GM19467 (cell line): ENCODE measurements at regions not wholly inside any gene's neighbourhood (a gene's known extent, or its start where the extent isn't known, plus 50 kb on each side); places are given as distances from the start of the nearest gene placed in this dataset.

ENCODE experiments used
- ATAC-seq: cut with Tn5 transposase; IDR thresholded peaks from one replicate; pipeline ENCODE4 v1.9.1; 2021; ENCODE audit warnings: mild to moderate bottlenecking, moderate library complexity; ENCODE audit not compliant: unreplicated experiment

DNA sequence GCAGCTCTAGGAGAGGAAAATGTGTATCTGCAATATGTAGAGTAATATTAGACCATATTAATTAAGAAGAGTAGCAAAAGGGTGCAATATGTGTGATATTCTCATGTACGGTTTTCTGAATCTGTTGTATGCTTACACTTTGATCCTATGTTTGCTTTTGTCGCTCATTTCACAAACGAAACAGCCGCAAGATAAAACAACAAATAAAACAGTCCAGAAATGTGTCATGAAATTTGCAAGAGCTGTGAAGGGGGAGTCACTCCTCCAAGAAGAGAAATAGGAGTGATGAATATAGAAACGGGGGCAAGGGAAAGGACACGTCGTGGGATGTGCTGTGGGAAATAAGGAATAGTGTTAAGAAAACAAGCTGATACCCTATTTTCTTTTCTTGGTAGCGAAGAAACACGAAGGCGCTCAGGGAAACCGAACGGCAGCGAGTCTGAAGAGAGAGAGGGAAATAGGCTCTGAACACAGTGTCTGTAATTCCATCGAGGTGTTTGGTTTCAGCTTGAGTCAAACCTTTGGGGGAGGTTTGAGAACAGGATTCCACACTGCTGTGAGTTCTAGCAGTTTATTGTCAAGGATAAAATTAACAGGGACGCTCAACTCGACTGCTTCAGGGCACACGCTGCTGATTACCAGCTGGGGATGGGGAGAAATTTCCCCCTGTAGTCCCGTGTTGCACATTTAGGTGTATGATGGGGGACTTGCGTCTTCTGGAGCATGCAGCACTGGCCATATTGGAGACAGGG, 595.6 kb upstream of the TENM3 start:
- no peak for ATAC-seq

DNA sequence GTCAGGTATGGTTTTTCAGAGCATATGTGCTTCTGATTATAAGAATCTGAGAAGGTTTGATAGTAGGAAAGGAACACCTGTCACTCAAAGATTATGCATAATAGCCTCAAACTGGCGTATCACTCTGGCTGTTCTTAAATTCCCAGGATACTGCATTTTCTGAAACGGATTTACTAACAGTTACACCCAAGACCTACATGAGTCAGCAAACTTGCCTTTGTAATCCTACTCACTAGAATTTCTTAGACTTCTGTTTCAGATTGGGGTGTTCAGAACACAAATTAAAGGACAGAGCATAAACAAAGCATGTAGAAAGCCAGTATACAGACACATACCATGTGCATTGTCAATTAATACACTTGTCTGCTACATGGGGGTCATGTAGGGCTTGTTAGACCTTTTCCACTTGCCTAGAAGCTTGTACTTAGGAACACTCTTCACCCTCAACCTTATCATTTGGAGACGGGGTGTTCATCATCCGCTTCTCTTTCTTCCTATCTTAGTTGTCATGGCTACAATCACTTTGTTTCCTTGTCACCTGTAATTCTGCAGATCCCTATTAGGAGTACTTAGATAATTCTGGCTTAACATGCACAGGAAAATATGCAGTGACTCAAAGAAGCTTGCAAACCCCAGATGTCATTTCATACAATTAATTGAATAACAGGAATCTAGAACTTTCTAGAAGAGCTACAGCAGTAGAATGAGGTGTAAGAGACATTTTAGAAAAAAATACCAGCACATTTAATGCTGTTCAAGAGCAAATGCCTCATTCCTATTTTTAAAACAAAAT, 593.0 kb upstream of the TENM3 start:
- no peak for ATAC-seq

DNA sequence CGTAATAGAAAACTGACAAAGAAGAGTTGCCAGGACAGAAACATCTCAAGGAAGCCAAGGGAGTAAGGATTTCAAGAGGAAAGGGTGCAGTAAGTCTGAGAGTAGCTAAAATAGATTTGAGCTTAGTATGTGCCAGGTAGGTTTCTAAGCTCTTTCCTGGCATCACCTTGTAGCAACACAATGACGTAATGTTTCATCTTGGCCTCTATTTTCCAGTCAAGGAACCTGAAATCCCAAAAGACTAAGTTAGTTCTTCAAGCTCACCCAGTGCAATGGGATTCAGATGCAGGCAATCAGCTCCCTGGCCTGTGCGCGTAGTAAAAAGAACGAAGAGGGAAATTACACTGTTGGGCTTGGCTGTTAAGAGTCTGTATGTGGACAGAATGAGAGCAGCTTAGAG, 586.5 kb upstream of the TENM3 start:
- no peak for ATAC-seq

DNA sequence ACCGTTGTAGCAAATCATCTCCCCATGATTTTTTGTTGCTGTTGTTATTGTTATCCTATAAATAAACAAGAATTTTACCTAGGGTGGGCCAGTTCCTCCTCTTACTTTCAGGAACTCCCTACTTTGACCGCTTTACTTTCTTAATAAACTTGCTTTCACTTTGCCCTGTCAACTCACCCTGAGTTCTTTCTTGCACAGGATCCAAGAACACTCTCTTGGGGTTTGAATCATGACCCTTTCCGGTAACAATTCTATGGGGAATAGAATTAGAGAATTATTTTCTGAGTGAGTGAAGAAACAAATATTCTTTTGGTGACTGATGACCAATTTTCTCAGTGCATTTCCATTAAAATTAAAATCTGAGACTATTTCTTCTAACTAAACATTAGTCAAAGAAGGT, 584.0 kb upstream of the TENM3 start:
- ATAC-seq: no peak

DNA sequence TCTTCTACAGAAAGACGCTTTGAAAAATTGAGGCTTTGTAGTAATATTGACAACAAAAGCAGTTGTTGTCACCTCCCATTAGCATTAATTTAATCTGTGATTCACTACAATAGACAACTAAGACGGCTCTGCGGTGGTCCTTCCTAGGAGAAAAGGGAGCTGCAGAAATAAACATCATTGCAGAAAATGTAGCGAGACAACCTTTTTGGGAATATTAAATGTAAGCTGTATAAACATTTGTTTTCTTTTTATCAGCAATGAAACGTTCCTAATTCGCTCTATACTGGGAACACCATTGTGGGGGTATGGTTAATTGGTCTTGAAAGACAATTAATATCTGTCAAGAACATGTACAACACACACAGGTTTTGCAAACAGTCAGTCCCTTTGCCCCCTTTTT, 583.3 kb upstream of the TENM3 start:
- no peak for ATAC-seq

GRCh38 chr4:181661090-181661489, 582.1 kb upstream of the TENM3 start:
- no peak for ATAC-seq

DNA sequence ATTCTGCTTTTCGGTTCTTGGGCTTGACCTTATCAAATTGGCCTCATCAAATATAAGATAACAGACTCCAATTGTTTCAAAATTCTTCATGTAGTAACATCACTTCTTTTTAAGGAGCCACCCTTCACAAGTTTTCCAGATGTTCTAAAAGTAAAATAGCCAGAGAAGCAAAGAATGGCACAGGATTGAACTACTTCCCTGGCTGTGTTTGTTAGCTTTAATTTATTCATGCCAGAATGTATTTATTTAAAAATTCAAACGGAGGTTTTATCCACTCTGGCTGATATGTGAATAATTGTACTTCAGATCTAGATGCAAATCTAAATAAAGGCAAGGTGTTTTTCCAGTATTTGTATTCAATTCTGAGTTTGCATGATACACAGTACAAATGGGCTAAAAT, 581.3 kb upstream of the TENM3 start:
- no peak for ATAC-seq

DNA sequence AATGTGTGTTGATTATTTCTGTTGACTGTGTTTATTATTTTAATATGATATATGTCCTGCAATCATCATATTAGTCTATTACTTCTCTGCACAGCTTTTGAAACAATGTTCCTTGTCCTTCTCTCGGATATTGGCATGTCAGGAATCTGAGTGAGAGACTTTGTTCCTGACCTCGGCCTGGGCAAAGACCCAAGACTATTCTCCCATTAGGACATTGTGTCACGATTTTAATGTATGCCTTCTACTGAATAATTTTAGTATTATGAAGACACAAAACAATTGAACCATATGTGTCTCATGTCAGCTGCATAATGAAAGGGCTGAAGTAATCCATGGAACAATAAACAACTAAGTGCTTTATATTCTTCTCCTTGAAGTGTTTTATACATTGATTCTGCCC, 580.8 kb upstream of the TENM3 start:
- no peak for ATAC-seq

DNA sequence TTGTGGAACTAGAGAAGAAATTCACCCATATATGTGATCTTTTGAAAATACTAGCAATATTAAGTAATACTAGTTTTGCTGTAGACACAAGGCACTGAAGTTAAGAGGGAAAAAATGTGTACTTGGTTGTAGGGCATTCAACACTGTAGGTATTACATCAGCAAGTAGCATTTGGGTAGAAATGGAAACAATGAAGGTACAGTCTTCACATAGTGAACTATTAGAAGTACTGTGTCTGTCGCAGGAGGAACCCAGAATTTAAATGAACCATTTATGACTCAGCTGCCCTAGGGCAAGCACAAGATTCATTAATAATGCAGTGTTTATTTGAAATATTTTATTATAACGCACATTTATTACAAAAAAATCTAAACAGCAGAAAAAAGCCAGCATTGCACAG, 572.7 kb upstream of the TENM3 start:
- ATAC-seq: no peak

DNA sequence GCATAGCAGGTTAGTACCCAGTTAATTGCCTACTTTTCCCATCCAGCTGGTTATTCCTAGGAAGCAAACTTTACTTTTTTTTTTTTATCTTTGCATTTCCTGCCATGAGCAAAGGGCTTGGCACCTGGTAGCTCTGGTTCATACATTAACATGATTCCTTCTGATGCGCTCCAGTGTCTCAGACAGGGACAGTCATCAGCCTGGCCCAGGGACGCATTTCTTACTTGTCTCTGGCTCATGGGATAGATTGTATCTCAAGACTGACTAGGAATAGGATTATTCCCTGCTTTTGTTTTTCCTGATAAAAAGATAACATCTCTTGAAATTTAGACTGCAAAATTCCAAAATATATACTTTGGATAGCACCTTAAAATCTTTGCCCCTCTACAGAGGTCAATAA, 571.5 kb upstream of the TENM3 start:
- no peak for ATAC-seq

DNA sequence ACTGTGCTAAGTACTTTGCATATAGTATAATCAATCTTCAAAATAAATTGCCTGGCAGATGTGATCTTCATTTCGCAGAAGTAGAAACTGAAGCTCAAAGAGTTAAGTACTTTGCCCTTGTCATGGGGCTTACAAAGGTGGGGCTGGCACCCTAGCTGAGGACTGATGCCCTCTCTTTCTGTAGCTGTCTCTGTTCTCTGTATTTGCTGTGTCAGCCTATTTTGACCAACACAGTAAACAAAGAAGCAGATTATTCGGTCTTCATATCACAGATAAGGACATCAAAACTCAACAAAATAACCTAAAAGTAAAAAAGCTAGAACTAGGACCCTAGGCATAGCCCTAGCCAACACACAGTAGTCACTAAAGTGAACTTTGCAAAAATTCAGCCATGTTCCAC, 570.5 kb upstream of the TENM3 start:
- ATAC-seq: no peak

DNA sequence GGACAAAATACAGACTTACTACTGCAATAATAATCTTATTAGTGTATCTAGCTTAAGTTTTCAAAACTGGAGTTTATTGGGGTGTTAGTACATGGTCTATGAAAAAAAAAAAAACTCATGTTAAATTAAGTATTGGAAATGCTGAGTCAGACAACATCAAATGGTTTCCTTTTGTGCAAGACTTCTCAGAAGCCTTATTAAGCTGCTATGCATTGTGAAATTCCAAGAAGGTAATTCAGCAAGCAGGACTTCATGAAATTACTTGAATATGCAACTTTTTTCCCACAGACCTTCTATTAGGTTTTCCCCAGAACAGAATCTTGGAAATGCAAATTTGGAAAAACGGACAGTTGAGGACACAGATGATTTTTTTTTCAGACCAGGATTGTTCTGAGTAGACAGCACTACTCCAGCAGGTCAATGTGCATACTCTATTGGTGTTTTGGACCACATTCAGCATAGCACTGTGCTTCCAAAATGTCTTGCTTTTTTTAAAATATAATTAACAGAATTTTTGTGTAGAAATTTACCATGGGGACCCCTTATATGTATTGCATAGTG, 568.8 kb upstream of the TENM3 start:
- ATAC-seq: no peak

DNA sequence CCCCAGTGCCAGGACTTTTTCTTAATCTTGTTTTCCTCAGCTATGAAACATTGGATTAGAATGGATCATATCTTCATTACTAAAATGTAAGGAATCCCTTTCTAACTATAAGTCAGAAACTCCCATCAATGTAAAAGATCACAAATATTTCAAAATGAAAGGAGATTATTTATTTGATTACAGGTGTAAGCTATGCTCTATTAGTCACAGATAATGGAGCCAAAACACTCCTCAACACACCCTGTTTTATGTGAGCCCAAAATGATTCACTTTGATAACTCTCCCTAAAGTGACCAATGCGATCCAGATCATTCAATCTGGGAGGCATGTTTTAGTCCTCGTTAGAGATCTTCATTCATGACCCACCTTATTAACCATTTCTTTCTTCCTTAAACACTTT, 566.7 kb upstream of the TENM3 start:
- ATAC-seq: no peak

GRCh38 chr4:181677201-181677600, 566.0 kb upstream of the TENM3 start:
- no peak for ATAC-seq

DNA sequence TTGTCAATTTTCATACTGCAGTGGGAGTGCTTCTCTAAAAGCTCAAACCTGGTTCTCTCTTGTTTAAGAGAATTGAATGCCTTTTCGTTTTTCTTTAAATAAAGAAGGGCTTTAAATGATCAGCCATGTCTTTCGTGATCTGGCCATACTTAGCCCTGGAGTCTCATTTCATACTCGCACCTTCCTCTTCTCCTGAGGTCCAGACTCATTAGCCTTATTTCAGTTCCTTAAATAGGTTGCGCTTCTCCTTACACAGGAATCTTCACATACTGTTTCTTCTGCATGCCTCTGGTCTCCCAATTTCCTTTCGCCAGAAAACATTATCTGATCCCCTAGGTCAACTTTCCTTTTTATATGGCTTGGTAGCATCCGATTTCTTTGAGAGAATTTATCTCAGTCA, 565.6 kb upstream of the TENM3 start:
- no peak for ATAC-seq

- ATAC-seq: no peak
These were observed 563.4 kb upstream of the TENM3 start for GRCh38 chr4:181679754-181680153.

DNA sequence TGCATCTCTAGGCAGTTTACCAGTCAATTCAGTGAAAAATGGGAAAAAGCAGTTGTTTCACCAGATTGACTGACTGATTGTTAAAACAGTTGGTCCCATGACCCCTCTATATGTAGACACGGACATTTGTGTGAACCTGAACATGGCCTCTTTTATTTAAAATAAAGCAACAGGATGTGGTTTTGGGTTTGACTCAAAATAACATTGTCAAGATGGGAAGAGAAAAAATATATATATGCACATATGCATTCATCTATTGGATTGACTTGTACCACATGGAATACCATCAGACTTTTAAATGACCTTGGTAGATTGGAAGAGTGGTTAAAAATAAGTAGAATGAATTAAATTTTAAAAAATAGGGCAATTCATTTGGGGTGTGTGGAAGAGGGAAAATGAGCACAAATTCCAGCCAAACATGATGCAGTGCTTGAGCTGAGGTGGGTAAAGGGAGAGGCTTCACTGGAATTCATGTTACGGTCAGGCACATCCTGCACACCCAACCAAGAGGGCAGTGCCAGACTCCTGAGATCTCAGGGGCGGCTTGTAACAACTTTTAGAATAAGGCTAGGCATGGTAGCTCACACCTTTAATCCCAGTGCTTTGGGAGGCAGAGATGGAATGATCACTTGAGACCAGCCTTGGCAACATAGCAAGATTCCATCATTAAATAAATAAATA, 560.7 kb upstream of the TENM3 start:
- no peak for ATAC-seq

DNA sequence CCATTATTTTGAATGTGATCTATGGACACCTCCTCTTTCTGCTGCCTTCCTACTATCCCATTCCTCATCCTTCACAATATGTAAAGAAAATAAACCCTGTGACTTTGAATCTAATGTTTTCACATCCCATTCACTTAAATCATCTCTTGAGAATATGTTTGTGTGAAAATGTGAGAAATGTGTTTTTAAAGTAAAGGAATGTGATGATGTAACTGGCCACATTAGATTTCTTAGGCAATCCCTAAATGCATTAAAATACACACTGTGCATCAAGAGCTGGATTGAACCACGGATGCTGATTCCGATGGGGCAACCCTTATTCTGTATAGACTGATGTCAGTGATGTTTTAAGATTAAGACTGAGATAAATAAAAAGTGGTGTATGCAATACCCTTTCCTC, 558.9 kb upstream of the TENM3 start:
- no peak for ATAC-seq

- no peak for ATAC-seq
These were observed 557.7 kb upstream of the TENM3 start for GRCh38 chr4:181685461-181685860.

DNA sequence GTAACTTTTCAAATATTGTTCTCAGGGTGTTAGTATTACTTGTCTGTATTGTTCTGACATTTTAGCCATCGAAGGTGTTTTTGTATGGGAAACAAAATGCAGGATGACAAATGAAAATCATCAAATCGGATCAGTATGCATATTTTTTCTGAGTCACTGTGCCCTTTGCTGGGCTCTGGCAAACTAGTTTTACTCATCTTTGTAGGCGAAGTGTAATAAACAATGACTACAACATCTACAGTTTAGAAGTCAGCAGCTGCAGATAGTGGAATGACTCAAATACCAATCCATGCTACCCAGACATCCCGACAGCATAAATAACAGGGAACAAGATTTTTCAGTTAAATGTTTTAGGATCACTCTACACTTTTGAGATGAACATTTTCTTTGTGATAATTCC, 557.3 kb upstream of the TENM3 start:
- ATAC-seq: no peak

DNA sequence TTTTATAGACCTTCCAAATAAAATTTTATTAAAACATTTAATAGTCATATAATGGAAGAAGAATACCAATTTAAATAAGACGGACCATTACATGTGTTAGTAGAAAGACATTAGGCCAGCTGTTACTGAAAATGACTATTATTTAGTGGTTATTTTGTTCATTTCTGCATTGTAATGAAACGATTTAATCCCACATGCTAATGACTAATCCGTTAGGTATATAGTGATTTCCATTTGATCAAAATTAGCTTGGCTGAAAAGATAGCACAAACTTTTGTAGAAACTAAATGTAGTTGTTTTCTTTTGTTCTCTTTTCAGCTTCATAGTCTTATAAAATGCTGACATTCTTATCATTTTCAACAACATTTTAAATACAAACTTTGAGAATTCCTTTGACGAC, 556.1 kb upstream of the TENM3 start:
- ATAC-seq: no peak

DNA sequence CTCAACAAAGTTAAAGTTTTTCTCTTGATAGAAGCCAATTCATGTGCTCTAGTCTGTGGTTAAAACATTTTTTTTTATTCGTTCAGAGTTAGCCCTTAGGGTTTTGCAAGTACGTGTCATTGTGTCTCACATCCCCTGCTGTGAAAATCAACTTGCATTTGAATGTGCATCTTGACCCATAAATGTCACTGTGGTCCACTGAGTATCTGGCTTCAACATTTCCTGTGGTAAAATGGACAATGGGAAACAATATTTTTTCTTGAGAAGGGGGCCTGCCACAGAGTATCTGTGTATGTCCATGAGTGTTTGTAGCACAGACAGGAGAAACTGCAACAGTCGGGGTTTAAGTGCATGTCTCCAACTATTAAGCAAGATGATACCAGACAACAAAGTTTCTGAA, 554.8 kb upstream of the TENM3 start:
- ATAC-seq: no peak
